ENCODE measurements at regions not wholly inside any gene's neighbourhood (a gene's known extent, or its start where the extent isn't known, plus 50 kb on each side); places are given as distances from the start of the nearest gene placed in this dataset.

DNA sequence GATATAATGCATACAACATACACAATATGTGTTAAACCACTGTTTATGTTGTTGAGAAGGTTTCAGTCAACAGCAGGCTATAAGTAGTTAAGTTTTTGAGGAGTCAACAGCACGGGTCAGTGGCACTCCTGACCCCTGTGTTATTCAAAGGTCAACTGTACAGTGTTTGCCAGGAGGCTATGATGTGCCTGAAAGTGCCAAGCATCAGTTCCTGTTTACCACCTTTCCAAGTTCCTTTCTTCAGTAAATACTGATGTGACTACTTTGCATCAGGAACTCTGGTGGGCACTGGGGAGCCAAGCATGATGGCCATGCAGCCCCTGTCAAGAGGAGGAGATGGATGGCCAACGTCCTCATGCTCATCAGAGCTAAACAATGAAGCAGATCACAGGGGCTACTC, 224.4 kb upstream of the EXOC2 start:
- H3K36me3 ChIP-seq (ENCODE audit: control insufficient read depth, insufficient read depth, low read length), result no peaks in the 10 kb centered on the region
- no peak overlapping the region for H3K4me3 ChIP-seq (ENCODE audit: insufficient read depth, low read depth, low read length, poor library complexity, severe bottlenecking)
- H3K27ac ChIP-seq (ENCODE audit: insufficient read depth, low read length, poor library complexity, severe bottlenecking), result no peak overlapping the region
- no peaks in the 10 kb centered on the region for H3K4me1 ChIP-seq (ENCODE audit: control insufficient read depth, insufficient read depth, low read length, poor library complexity, severe bottlenecking)
- peaks cover 6% of the 10 kb centered on the region for H3K9me3 ChIP-seq (ENCODE audit: control insufficient read depth, low read length)
- DNase-seq, result no peak
- H3K27me3 ChIP-seq (replicated peaks; ENCODE audit: control insufficient read depth, insufficient read depth, low read length, poor library complexity, severe bottlenecking), result peaks cover 4% of the 10 kb centered on the region

DNA sequence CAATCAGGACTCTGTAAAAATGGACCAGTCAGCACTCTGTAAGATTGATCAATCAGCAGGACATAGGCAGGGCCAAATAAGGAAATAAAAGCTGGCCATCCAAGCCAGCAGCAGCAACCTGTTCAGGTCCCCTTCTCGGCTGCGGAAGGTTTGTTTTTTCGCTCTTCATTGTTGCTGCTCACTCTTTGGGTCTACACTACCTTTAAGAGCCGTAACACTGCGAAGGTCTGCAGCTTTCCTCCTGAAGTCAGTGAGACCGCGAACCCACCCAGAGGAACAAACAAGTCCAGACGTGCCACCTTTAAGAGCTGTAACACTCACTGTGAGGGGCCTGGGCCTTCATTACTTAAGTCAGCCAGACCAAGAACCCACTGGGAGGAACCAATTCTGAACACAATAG, 223.2 kb upstream of the EXOC2 start:
- no peaks in the 10 kb centered on the region for H3K36me3 ChIP-seq (ENCODE audit: control insufficient read depth, insufficient read depth, low read length)

DNA sequence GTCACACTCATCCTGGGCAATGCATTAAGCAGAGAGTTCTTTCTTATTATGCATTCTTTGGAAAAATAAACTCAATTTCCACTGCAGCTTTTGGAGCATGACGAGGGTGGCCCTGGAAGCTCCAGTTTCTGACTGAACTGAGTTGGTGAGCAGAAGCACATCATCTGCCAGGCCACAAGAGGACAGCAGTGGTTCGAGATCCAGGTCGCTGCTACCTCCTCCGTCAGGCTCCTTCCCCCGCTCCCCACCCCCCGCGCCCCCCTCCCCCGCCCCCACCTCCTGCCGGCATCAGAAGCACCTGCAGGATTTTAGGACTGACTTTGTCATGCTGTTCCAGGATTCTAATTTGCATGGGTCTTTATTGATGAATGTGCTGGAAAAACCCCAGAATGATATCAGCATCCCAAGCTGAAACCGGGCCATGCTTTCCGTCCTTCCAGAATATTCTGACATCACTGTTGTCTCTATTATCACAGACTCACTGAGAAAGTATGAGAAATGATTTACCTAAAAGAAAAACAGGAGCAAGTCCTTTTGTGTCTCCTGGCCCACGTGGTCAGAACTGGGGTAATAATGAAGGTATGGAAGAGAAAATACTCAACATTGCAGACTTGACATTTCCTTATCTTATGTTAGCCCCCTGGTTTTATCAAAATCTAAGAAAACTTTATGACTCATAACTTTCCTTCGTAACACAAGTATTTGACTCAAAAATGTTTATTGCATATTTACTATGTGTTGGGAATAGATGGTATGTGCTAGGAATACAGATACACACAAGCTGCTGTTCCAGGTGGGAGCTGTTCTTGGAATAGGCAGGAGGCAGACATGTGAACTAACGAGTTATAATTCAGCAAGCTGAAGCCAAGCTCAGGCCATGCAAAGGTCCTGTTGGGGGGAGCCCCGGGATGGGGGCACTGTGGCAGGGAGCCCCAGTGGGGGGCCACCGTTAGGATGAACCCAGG, 220.2 kb upstream of the EXOC2 start:
- Histone ChIP-seq H3K4me3 (ENCODE audit: insufficient read depth, low read depth, low read length, poor library complexity, severe bottlenecking) (no peak overlapping the region), H3K9me3 (ENCODE audit: control insufficient read depth, low read length) (no peaks in the 10 kb centered on the region), H3K27ac (ENCODE audit: insufficient read depth, low read length, poor library complexity, severe bottlenecking) (no peak overlapping the region), H3K36me3 (ENCODE audit: control insufficient read depth, insufficient read depth, low read length) (no peaks in the 10 kb centered on the region), H3K27me3 (replicated peaks; ENCODE audit: control insufficient read depth, insufficient read depth, low read length, poor library complexity, severe bottlenecking) (peaks cover 4% of the 10 kb centered on the region), H3K4me1 (ENCODE audit: control insufficient read depth, insufficient read depth, low read length, poor library complexity, severe bottlenecking) (no peaks in the 10 kb centered on the region)
- no peak for DNase-seq

More for the DNA sequence above, 223.2 kb upstream of the EXOC2 start:
- Histone ChIP-seq H3K4me3 (ENCODE audit: insufficient read depth, low read depth, low read length, poor library complexity, severe bottlenecking) (no peak overlapping the region), H3K27me3 (replicated peaks; ENCODE audit: control insufficient read depth, insufficient read depth, low read length, poor library complexity, severe bottlenecking) (peaks cover 4% of the 10 kb centered on the region), H3K4me1 (ENCODE audit: control insufficient read depth, insufficient read depth, low read length, poor library complexity, severe bottlenecking) (no peaks in the 10 kb centered on the region), H3K27ac (ENCODE audit: insufficient read depth, low read length, poor library complexity, severe bottlenecking) (no peak overlapping the region), H3K9me3 (ENCODE audit: control insufficient read depth, low read length) (no peaks in the 10 kb centered on the region)
- no peak for DNase-seq

DNA sequence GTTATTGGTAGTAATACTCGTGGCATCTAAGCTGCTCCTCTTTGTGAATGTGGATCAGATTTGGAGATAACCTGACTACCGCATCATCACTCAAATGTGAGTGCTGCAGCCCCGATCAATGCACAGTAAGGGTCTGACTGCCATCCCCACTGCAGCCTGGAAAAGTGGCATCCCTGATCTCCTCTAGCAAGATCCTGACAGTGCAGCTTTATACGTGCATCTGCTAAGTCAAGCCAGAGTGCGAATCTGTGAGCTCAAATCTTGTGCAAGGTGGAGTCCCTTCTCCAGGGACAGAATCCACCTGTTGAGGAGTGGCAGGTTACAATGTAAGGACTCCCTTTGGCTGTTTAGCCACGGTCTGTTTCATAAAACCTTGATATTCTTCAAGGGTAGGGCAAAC, 215.0 kb upstream of the EXOC2 start:
- H3K27me3 ChIP-seq (replicated peaks; ENCODE audit: control insufficient read depth, insufficient read depth, low read length, poor library complexity, severe bottlenecking), result no peaks in the 10 kb centered on the region
- H3K4me1 ChIP-seq (ENCODE audit: control insufficient read depth, insufficient read depth, low read length, poor library complexity, severe bottlenecking), result no peaks in the 10 kb centered on the region
- H3K4me3 ChIP-seq (ENCODE audit: insufficient read depth, low read depth, low read length, poor library complexity, severe bottlenecking), result no peak overlapping the region
- H3K9me3 ChIP-seq (ENCODE audit: control insufficient read depth, low read length), result no peaks in the 10 kb centered on the region
- DNase-seq, result no peak
- H3K27ac ChIP-seq (ENCODE audit: insufficient read depth, low read length, poor library complexity, severe bottlenecking), result no peak overlapping the region
- no peaks in the 10 kb centered on the region for H3K36me3 ChIP-seq (ENCODE audit: control insufficient read depth, insufficient read depth, low read length)

DNA sequence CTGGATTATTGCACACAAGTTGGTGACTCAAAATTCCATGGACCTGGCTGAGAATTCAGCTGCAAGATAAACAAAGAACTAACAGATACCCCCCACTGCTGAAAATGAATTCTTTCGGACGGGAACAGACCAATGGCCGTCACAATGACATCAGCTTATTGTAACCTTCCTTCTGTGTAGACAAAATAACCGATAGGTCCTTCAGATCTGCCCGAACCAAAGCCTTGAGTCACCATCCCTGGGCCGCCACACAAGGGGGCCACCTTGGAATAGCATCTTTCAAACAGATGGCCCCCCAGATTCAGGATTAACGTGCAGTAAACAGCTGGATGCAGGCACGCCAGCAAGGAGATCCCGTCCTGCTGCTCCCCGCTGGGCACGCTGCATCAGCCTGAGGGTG, 214.0 kb upstream of the EXOC2 start:
- Histone ChIP-seq H3K4me3 (ENCODE audit: insufficient read depth, low read depth, low read length, poor library complexity, severe bottlenecking) (no peak overlapping the region), H3K36me3 (ENCODE audit: control insufficient read depth, insufficient read depth, low read length) (no peaks in the 10 kb centered on the region), H3K4me1 (ENCODE audit: control insufficient read depth, insufficient read depth, low read length, poor library complexity, severe bottlenecking) (no peaks in the 10 kb centered on the region), H3K27ac (ENCODE audit: insufficient read depth, low read length, poor library complexity, severe bottlenecking) (no peak overlapping the region), H3K9me3 (ENCODE audit: control insufficient read depth, low read length) (no peaks in the 10 kb centered on the region), H3K27me3 (replicated peaks; ENCODE audit: control insufficient read depth, insufficient read depth, low read length, poor library complexity, severe bottlenecking) (no peaks in the 10 kb centered on the region)
- DNase-seq, result no peak

DNA sequence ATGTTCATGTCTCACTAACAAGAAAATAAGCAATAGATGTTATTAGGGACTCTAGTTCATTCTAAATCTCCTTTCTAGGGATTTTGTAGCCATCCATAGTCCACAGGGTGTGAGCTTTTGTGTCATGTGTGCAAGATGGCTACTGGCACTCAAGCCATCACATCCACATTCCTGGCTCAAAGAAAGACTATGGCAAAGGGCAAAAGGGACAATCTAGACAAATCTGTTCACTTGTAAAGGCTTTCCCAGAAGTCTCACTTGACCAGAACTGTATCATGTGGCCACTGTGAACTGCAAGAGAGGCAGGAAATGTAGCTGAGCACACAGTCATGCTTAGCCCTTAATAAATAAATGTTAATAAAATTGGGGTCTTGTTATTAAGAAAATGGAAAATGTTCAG, 212.6 kb upstream of the EXOC2 start:
- Histone ChIP-seq H3K27me3 (replicated peaks; ENCODE audit: control insufficient read depth, insufficient read depth, low read length, poor library complexity, severe bottlenecking) (no peaks in the 10 kb centered on the region), H3K36me3 (ENCODE audit: control insufficient read depth, insufficient read depth, low read length) (no peaks in the 10 kb centered on the region), H3K4me1 (ENCODE audit: control insufficient read depth, insufficient read depth, low read length, poor library complexity, severe bottlenecking) (no peaks in the 10 kb centered on the region), H3K27ac (ENCODE audit: insufficient read depth, low read length, poor library complexity, severe bottlenecking) (no peak overlapping the region), H3K4me3 (ENCODE audit: insufficient read depth, low read depth, low read length, poor library complexity, severe bottlenecking) (no peak overlapping the region), H3K9me3 (ENCODE audit: control insufficient read depth, low read length) (no peaks in the 10 kb centered on the region)
- DNase-seq, result no peak

DNA sequence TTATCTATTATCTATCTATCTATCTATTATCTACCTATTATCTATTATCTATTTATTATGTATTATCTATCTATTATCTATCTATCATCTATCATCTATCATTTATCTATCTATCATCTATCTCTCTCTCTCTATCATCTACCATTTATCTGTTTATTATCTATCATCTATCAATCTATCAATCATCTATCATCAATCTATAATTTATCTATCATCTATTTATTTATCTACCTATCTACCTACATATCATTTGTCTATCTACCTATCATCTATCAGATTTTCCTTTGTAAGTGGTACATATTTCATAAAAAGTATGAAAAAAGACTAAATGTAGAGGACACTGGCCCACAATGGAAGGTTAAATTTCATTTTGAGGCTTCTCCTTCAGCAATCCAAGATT, 212.1 kb upstream of the EXOC2 start:
- Histone ChIP-seq H3K36me3 (ENCODE audit: control insufficient read depth, insufficient read depth, low read length) (no peaks in the 10 kb centered on the region), H3K27ac (ENCODE audit: insufficient read depth, low read length, poor library complexity, severe bottlenecking) (no peak overlapping the region), H3K27me3 (replicated peaks; ENCODE audit: control insufficient read depth, insufficient read depth, low read length, poor library complexity, severe bottlenecking) (no peaks in the 10 kb centered on the region), H3K4me1 (ENCODE audit: control insufficient read depth, insufficient read depth, low read length, poor library complexity, severe bottlenecking) (no peaks in the 10 kb centered on the region), H3K9me3 (ENCODE audit: control insufficient read depth, low read length) (no peaks in the 10 kb centered on the region), H3K4me3 (ENCODE audit: insufficient read depth, low read depth, low read length, poor library complexity, severe bottlenecking) (no peak overlapping the region)
- no peak for DNase-seq

DNA sequence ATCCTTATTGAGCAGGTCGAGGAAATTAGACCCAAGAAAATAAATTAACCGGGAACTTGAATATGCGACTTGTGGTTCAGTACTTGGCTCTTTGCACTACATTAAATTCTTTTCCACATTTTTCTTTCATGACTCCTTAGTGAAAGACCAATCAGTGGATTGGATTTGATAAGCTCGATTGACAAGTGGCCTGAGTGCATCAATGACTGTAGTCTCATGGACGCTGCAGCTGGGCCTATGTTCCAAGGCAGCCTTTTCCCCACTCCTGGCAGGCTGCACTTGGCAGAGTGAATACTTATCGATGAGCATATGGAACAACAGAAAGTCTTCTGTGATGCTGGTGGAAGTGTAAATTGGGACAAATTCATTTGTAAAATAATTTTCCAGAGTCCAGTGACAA, 210.8 kb upstream of the EXOC2 start:
- Histone ChIP-seq H3K4me3 (ENCODE audit: insufficient read depth, low read depth, low read length, poor library complexity, severe bottlenecking) (no peak overlapping the region), H3K4me1 (ENCODE audit: control insufficient read depth, insufficient read depth, low read length, poor library complexity, severe bottlenecking) (no peaks in the 10 kb centered on the region), H3K27ac (ENCODE audit: insufficient read depth, low read length, poor library complexity, severe bottlenecking) (no peak overlapping the region), H3K9me3 (ENCODE audit: control insufficient read depth, low read length) (no peaks in the 10 kb centered on the region), H3K36me3 (ENCODE audit: control insufficient read depth, insufficient read depth, low read length) (no peaks in the 10 kb centered on the region), H3K27me3 (replicated peaks; ENCODE audit: control insufficient read depth, insufficient read depth, low read length, poor library complexity, severe bottlenecking) (no peaks in the 10 kb centered on the region)
- no peak for DNase-seq

DNA sequence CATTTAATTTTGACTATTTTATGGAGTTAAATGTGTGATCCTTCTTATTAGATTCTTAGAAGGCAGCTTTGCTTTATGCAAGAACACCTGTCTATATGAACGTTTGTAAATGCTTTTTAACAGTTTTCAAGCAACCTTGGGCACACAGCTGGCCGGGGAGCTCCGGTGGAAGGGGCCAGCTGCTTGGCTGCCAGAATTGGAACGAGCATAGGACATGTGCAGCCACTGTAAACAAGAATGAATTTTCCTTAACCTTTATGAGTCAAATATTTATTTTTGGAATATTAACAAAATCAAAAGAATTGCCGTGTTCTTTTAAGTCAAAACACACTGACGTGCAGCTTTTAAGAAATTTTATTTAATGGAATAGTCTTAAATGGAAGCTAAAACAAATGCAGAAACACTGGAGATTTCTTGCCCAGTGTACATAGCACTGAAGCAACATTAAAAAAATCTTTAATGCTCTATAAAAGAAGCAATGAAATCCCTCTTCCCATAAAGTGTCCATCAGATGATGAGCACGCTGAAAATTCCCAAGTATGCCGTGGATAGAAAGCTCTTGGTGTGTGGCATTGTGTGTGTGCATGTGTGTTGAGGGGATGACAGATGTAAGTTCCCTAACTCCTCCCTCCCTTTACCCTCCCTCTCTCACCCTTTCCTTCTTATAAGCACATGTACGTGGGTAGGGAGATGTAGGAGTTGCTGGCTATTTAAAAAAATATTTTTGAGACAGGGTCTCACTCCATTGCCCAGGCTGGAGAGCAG, 208.9 kb upstream of the EXOC2 start:
- H3K36me3 ChIP-seq (ENCODE audit: control insufficient read depth, insufficient read depth, low read length), result no peaks in the 10 kb centered on the region
- H3K9me3 ChIP-seq (ENCODE audit: control insufficient read depth, low read length), result no peaks in the 10 kb centered on the region
- H3K4me1 ChIP-seq (ENCODE audit: control insufficient read depth, insufficient read depth, low read length, poor library complexity, severe bottlenecking), result no peaks in the 10 kb centered on the region
- no peaks in the 10 kb centered on the region for H3K27me3 ChIP-seq (replicated peaks; ENCODE audit: control insufficient read depth, insufficient read depth, low read length, poor library complexity, severe bottlenecking)
- no peak overlapping the region for H3K27ac ChIP-seq (ENCODE audit: insufficient read depth, low read length, poor library complexity, severe bottlenecking)
- no peak overlapping the region for H3K4me3 ChIP-seq (ENCODE audit: insufficient read depth, low read depth, low read length, poor library complexity, severe bottlenecking)
- no peak for DNase-seq

All from effector memory CD4-positive, alpha-beta T cell (primary cell).